Islet of Langerhans (tissue), 1 donor: ENCODE measurements at regions not wholly inside any gene's neighbourhood (a gene's known extent, or its start where the extent isn't known, plus 50 kb on each side); places are given as distances from the start of the nearest gene placed in this dataset.
A peak's percentile ranks its signal among the peaks of the same experiment; 100 is the strongest.

Experiments used
- FAIRE-seq: peaks from one replicate; lab custom pipeline; 2011; peaks lifted over from hg19 to GRCh38; lab: Jason Lieb, UNC

GRCh38 chr15:46556010-46556409 lies 921.2 kb downstream of the SQOR start:
- no peak for FAIRE-seq

- FAIRE-seq: no peak
These were observed 921.9 kb downstream of the SQOR start for GRCh38 chr15:46556559-46557379.

GRCh38 chr15:46567968-46568367 lies 933.1 kb downstream of the SQOR start:
- no peak for FAIRE-seq

GRCh38 chr15:46569781-46570180 lies 935.0 kb downstream of the SQOR start:
- FAIRE-seq: no peak

GRCh38 chr15:46576646-46577395 lies 942.0 kb downstream of the SQOR start:
- no peak for FAIRE-seq

GRCh38 chr15:46577767-46578166 lies 942.9 kb downstream of the SQOR start:
- no peak for FAIRE-seq

- no peak for FAIRE-seq
These were observed 945.7 kb downstream of the SQOR start for GRCh38 chr15:46580487-46580886.

- FAIRE-seq: no peak
These were observed 946.1 kb downstream of the SQOR start for GRCh38 chr15:46580924-46581323.

GRCh38 chr15:46589088-46589487 lies 954.3 kb downstream of the SQOR start:
- no peak for FAIRE-seq

- no peak for FAIRE-seq
These were observed 956.6 kb downstream of the SQOR start for GRCh38 chr15:46591462-46591861.

- no peak for FAIRE-seq
These were observed 960.2 kb downstream of the SQOR start for GRCh38 chr15:46595016-46595415.

- FAIRE-seq: no peak
These were observed 972.2 kb downstream of the SQOR start for GRCh38 chr15:46607077-46607476.

- no peak for FAIRE-seq
These were observed 981.2 kb downstream of the SQOR start for GRCh38 chr15:46616033-46616432.

- no peak for FAIRE-seq
These were observed 982.7 kb downstream of the SQOR start for GRCh38 chr15:46617507-46617906.

GRCh38 chr15:46618984-46619383 lies 984.2 kb downstream of the SQOR start:
- FAIRE-seq: no peak

GRCh38 chr15:46620392-46621013 lies 985.7 kb downstream of the SQOR start:
- FAIRE-seq: no peak

GRCh38 chr15:46622851-46623250 lies 988.0 kb downstream of the SQOR start:
- no peak for FAIRE-seq

- no peak for FAIRE-seq
These were observed 1001.4 kb downstream of the SQOR start for GRCh38 chr15:46636206-46636605.

GRCh38 chr15:46644501-46645481 lies 1010.0 kb downstream of the SQOR start:
- FAIRE-seq: peak; percentile 93

GRCh38 chr15:46646490-46646889 lies 1011.7 kb downstream of the SQOR start:
- no peak for FAIRE-seq

- no peak for FAIRE-seq
These were observed 1012.2 kb downstream of the SQOR start for GRCh38 chr15:46647046-46647445.

GRCh38 chr15:46652266-46652665 lies 1017.4 kb downstream of the SQOR start:
- no peak for FAIRE-seq
